NCI-H146 treated with DMSO at 0.1 percent for 48 hours (cell line): ENCODE measurements at regions not wholly inside any gene's neighbourhood (a gene's known extent, or its start where the extent isn't known, plus 50 kb on each side); places are given as distances from the start of the nearest gene placed in this dataset.
"Not testable (repeated sequence)": the region's sequence is repeated elsewhere in the genome, so short reads cannot be mapped to it uniquely, and the experiment has no call there.

Experiments used
- DNase-seq: peaks from one replicate; lab custom pipeline; 2025; ENCODE audit not compliant: unreplicated experiment; lab: John Stamatoyannopoulos, UW

DNA sequence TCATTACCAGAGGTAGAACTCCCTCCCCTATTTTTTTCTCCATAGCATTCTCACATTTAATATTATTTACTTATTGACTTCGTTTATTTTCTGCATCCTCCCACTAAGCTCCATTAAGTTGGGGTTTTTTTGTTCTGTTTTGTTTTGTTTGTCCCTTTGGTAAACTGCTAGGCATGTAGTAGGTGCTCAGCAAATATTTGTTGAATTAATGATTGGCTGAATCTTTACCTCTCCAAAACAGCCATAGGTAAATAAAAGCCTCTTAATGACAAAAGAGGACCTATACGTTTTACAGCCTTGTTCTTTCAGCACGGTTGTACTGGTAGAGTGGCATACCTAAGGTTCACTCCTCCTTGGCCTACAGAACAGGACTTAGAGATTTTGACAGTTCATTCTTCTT is 52.0 kb downstream of the PRORP start:
- DNase-seq = no peak

DNA sequence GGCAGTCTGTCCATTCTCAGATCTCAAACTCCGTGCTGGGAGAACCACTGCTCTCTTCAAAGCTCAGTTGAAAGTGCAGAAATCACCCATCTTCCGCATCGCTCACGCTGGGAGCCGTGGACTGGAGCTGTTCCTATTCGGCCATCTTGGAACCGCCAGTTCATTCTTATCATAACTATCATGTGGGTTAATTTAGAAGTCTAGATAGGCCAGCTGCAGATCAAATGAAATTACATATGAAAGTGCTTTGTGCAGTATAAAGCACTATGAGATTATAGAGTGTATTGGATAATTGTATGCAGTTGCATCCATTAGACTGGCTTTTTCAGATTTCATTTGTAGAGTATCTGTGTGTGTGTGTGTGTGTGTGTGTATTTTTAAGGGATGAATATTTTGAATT is 57.8 kb downstream of the PRORP start:
- DNase-seq = no peak

DNA sequence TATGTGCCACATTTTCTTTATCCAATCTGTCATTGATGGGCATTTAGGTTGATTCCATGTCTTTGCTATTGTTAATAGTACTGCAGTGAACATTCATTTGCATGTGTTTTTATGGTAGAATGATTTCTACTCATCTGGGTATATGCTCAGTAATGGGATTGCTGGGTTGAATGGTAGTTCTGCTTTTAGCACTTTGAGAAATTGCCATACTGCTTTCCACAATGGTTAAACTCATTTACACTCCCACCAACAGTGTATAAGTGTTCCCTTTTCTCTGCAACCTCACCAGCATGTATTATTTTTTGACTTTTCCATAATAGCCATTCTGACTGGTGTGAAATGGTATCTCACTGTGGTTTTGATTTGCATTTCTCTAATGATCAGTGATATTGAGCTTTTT is 62.5 kb downstream of the PRORP start:
- DNase-seq = not testable (repeated sequence)

DNA sequence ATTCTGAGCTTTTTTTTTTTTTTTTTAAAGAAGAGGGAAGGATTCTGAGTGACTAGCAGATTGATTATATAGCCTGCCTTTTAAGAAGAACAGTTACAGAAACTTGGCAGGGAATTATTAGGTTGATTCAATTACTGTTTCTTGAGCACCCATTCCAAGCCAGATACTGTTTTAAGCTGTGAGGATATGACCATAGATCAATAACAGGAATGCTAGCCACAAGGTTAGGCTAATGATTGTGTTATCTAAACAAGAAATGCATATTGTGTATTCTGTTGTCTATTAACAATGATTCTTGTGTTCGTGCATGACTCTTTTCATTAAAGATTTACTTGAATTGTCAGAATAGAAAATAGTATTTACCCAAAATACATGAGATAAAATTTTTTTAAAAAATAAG is 67.1 kb downstream of the PRORP start:
- no peak for DNase-seq

DNA sequence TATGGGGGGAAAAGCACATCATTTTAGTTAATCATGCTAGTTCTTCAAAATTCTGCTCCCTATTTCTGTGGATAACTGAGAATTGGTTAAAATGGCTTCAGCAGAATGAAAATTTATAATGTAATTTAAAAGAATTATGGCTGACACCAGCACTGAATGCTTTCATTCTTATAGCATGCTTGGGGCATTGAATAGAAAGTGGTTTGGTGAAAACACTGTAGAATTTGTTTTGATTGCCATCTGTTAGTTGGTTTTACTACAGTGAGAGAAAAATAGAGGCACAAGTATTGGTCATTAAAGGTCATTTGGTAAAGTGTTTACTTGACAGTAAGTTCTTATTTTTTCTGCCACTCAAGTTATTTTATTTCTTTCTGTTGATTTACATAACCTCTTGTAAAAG is 70.8 kb downstream of the PRORP start:
- DNase-seq = no peak

DNA sequence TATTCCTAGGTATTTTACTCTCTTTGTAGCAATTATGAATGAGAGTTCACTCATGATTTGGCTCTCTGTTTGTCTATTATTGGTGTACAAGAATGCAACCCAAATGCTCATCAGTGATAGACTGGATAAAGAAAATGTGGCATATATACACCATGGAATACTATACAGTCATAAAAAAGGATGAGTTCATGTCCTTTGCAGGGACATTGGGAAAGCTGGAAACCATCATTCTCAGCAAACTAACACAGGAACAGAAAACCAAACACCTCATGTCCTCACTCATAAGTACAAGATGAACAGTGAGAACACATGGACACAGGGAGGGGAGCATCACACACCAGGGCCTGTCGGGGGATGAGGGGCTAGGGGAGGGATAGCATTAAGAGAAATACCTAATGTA is 71.8 kb downstream of the PRORP start:
- DNase-seq = not testable (repeated sequence)

DNA sequence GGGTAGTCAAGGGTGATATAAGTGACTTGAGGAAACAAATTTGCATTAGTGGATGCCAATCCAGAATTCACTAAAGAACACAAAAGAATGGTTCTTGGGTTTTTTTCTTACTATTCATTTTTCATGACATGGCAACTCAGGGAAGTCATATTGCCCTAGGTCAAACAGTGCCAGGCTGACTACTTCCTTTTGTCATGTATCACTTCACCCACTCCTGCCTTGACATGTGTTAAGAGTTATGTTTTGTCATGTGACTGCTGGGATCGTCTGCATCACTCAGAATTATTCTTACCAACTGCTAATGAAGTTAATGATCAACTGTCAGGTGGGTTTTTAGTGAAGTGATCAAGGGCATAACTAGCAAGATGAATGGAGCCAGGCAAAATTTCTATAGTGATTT is 74.2 kb downstream of the PRORP start:
- DNase-seq = no peak

DNA sequence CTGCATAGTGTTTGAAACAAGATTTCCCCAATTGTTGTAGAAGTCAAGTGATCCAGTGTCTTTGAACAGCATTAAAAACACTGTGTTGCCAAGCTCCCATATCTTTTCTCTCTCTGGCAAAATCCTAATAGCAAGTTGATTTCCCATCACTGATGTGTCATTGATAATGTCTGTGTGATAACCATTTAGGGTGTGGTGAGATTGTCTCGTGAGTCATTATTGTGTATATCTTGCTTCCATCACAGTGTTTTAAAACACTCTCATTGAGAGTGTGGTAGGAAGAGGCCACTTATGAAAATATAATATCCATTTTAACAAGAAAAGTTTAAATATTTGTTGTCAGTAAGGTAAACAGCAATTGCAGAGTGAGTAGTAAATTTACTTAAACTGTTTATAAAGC is 74.7 kb downstream of the PRORP start:
- no peak for DNase-seq

DNA sequence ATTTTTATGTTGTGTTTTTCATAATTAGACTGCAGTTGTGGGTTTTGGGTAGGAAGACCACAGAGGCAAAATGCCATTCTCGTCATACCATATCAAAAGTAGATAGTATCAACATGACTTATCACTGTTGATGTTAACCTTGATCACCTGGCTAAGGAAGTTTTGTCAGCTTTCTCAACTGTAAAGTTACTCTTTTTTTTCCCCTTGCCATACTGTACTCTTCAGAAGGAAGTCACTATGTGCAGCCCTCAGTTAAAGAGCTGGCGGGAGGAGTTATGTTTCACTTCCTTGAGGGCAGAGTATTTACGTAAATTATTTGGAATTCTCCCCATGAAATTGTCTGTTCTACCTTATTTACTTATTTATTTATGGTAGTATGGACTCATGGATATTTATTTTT is 78.7 kb downstream of the PRORP start:
- no peak for DNase-seq

DNA sequence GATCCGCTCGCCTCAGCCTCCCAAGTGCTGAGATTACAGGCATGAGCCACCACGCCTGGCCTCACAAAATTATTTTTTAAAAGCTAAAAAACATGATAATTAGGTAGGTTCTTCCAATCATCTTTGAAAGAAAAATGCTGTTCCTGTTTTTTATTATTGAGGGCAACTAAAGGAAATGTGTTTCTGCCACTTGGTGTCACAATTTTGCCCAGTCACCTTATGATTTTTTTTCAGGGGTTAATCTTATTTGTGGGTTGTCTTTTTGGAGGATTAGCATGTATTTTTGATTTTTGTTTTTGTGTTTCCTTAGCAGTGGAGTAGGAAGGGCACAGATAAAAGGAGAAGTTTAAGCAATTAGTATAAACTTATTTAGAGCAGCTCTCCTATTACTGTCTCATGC is 79.8 kb downstream of the PRORP start:
- DNase-seq = no peak

DNA sequence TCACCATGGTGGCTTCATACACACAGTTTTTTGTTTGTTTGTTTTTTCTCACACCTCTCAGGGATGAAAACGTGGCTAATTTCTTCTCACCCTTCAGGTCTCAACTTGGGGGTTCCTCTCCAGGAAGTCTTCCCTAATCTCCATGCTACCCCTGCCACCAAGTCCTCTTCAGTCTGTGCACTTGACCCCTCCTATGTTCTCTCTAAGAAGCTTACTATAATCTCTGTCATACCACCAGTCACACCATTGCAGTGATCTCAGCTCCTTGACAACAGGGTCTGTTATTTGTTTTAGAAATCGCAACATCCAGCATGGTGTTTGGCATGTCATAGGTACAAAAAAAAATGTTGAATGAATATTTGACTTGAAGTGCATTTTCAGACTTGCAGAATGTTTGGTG is 83.4 kb downstream of the PRORP start:
- DNase-seq = no peak

DNA sequence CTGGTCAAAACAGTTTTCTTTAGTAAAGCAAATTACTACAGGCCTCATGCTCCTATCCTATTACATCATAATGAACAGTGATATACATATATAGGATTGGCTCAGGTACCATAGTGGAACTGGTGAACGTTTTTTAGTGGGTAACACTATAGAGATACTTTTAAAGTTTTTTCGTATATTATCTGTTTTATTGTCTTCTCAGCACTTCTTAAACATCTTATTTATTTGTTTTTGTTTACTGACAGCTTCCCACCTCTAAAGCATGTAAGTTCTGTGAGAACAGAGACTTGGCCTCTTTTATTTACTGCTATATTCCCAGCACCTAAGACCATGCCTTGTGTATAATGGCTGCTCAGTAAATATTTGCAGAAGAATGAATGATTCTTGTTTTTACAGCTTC is 81.1 kb upstream of the PSMA6 start:
- DNase-seq = no peak

DNA sequence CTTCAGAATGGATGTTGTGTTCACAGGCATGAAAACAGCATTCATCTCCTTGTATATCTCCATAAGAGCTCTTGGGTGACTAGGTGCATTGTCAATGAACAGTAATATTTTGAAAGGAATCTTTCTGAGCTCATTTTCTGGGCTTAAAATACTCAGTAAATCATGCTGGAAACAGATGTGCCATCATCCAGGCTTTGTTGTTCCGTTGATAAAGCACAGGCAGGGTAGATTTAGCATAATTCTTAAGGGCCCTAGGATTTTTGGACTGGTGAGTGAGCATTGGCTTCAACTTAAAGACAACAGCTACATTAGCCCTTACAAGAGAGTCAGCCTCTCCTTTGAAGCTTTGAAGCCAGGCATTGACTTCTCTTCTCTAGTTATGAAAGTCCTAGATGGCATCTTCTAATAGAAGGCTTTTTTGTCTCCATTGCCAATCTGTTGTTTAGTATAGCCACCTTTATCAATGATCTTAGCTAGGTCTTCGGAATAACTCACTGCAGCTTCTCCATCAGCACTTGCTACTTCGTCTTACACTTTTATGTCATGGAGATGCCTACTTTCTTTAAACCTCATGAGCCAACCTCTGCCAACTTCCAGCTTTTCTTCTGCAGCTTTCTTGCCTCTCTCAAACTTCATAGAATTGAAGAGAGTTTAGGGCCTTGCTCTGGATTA is 79.6 kb upstream of the PSMA6 start:
- DNase-seq = no peak

DNA sequence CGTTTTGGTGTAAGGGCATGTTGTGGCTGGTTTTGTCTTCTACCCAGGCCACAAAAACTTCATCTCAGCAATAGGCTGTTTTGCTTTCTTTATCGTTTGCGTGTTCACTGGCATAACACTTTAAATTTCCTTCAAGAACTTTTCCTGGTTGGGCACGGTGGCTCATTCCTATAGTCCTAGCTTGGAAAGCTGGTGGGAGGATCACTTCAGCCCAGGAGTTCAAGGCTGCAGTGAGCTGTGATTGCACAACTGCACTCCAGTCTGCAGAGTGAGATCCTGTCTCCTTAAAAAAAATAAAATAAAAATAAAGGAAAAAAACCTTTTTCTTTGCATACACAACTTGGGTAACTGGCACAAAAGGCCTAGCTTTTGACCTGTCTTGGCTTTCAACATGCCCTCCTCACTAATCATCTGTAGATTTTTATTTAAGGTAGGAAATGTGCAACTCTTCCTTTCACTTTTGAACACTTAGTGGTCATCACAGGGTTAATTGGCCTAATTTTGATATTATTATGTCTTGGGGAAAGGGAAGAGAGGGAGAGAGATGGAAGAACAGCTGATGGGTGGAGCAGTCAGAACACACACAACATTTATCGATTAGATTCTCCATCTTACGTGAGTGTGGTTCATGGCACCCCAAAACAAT is 78.9 kb upstream of the PSMA6 start:
- no peak for DNase-seq

DNA sequence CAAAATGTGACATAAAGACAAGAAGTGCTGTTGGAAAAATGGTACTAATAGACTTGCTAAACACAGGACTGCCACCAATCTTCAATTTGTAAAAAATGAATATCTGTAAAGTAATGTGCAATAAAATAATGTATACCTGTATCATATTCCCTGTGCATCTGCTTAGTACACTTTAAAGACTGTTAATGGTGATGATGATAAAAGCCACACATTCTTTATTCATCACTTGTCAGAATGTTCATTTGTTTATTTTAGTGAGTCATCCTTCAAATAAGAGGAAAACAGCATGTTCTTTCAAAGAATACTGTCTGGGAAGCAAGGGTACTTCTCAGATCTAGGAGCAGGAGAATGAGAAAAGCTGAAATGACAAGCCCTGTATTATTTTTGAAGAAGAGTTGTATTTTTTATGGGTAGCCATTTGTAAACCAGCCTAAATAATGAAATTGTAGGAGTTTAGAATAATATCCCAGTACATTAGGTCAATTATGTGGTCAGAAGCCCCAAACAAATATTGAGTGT is 78.3 kb upstream of the PSMA6 start:
- peak; percentile 14 for DNase-seq

DNA sequence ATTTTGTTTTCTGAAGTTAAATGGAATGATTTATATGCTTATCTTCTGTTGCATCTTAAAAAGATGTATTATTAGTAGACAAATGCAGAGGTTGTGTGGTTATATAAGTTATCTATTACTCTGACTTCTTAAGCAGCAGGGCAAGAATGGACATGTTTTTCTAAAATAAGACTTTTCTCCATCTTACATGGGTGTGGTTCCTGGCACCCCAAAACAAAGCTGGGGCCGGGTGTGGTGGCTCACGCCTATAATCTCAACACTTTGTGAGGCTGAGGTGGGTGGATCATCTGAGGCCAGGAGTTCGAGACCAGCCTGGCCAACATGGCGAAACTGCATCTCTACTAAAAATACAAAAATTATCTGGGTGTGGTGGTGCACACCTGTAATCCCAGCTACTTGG is 77.8 kb upstream of the PSMA6 start:
- not testable (repeated sequence) for DNase-seq

DNA sequence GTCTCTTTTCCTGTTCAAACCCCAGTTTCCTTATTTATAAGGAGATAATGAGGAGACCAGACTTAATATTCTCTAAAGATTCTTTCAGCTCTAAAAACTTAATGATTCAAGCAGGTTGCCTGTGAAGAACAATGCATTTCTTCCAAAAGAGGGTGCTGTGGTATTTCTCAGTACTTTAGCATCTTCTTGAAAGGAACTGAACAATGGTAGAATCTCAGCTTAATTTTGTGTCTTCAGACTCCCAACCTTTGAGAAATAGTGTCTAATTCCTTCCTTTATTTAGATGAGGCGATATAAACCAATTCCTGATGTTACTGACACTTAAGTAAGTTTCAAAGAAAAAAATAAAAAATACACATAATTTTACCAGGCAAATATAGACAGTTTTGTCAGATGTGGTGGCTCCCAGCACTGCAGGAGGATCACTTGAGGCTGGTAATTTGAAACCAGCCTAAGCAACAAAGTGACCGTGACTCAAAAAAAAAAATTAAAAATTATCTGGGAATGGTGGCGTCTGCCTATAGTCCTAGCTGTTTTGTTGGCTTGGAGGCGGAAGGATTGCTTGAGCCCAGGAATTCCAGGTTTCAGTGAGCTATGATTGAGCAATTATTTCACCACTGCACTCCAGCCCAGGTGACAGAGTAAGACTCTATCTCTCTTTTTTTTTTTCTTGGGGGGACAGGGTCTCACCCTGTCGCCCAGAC is 76.9 kb upstream of the PSMA6 start:
- DNase-seq = no peak

DNA sequence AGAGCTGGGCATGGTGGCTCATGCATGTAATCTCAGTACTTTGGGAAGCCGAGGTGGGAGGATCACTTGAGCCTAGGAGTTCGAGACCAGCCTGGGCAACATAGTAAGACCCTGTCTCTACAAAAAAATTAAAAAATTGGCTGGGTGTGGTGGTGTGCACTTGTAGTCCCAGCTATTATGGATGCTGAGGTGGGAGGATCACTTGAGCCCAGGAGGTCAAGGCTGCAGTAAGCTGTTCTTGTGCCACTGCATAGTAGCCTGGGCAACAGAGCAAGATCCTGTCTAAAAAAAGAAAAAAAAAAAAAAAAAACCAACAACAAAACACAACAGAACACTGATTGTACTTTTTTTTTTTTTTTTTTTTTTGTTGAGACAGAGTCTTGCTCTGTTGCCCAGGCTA is 74.0 kb upstream of the PSMA6 start:
- DNase-seq = not testable (repeated sequence)

DNA sequence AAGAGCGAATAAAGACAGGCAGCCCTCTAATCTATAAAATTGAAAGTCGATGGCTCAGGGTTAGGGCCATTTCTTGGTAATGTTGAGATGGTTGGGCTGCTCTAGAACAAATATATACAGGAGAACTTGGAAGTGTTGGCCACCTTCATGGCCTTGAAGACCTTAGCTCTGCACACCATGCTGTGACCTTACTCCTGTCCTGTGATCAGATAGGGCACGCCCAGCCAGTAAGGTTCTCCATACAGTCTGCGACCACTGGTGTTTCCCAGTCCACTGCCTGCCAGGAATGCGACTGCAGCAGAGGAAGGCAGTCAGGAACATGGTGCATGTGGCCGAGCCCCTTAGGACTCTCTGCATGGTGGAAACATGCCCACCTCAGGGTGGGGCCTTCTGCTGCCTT is 73.2 kb upstream of the PSMA6 start:
- DNase-seq = no peak

DNA sequence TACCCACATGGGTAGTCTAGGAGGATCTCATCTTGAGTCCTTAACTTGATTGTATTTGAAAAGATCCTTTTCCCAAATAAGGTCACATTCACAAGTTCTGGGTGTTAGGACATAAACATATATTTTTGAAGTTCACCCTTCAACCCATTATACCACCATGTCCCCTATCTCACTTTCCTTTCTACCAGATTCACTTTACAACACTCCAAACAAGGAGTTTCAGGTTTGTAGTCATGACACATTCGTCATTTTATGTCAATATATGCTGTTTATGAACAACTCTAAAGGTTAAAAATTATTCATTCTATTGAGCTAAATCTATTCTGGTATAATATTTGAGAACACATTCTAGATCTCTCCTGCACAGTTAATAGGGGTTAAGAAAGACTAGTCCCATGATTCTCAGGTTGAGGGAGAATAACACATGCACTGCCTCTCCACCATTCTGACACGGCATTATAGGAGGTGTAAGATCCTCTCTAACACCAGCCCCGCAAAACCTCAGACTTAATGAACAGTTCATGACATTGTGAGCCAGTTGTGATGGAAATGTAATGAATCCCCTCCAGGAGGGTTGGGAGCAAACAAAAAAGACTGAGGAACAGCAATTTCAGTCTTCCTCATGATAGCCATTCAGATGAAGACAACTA is 72.0 kb upstream of the PSMA6 start:
- no peak for DNase-seq

DNA sequence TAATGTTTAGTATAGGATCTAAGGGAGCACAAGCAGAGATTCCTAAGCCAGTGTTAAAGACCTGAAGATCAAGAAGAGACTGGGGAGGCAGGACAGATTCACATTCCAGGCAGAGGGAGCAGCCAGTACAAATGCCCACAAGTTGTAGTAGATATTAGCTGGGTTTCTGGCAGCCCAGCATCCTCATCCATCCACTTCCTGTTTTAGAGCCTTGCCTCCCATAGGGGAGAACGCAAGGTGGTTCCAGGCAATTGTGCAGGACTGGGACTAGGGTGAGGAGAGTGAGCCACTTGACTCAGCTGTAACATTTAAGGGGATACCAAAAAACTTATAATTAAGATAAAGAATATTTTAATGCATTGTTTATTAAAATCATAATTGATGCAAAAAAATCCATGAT is 71.3 kb upstream of the PSMA6 start:
- DNase-seq = no peak

DNA sequence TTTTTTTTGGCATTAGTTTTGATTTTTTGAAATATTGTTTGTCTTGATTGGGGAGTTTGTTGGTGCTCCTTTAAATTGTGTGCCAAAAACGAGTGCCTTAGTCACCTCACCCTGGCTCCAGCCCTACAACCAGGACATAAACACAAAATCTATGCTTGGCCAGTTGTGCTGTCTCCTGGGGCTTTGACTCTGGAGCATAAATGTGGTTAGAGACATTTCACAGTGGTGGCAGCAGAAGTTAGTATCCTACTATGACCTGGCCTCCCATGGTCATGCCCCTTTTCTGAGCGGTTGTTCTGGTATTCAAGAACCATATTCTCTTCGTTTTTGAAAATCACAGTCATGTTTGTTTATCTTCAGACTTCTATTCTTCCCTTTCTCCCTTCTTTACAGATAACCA is 70.7 kb upstream of the PSMA6 start:
- no peak for DNase-seq
